Hepatocyte (in vitro differentiated cells): ENCODE measurements at regions not wholly inside any gene's neighbourhood (a gene's known extent, or its start where the extent isn't known, plus 50 kb on each side); places are given as distances from the start of the nearest gene placed in this dataset.

Source experiments
- EZH2 ChIP-seq: fragments of 200-600 bp; sonication (generic); IDR thresholded peaks from 2 replicates; pipeline ENCODE4 v1.6.1; 2016; ENCODE audit warnings: antibody characterized with exemption, mild to moderate bottlenecking, borderline replicate concordance
- EZH2phosphoT487 ChIP-seq: fragments of 200-600 bp; sonication (generic); IDR thresholded peaks from one replicate; pipeline ENCODE4 v1.6.1; 2018; ENCODE audit warnings: antibody characterized with exemption, mild to moderate bottlenecking, low read depth, moderate library complexity; ENCODE audit not compliant: unreplicated experiment, severe bottlenecking
- TF ChIP-seq, protein P1 (sequence below): fragments of 200-600 bp; sonication (generic); IDR thresholded peaks from 2 replicates; pipeline ENCODE4 v1.5.1; 2016; ENCODE audit warnings: antibody characterized with exemption, mild to moderate bottlenecking; ENCODE audit not compliant: poor library complexity

GRCh38 chrX:144791298-144791697 lies 456.0 kb upstream of the SPANXN1 start:
- TF ChIP-seq EZH2phosphoT487 = no peak
- TF ChIP-seq, protein P1, sequence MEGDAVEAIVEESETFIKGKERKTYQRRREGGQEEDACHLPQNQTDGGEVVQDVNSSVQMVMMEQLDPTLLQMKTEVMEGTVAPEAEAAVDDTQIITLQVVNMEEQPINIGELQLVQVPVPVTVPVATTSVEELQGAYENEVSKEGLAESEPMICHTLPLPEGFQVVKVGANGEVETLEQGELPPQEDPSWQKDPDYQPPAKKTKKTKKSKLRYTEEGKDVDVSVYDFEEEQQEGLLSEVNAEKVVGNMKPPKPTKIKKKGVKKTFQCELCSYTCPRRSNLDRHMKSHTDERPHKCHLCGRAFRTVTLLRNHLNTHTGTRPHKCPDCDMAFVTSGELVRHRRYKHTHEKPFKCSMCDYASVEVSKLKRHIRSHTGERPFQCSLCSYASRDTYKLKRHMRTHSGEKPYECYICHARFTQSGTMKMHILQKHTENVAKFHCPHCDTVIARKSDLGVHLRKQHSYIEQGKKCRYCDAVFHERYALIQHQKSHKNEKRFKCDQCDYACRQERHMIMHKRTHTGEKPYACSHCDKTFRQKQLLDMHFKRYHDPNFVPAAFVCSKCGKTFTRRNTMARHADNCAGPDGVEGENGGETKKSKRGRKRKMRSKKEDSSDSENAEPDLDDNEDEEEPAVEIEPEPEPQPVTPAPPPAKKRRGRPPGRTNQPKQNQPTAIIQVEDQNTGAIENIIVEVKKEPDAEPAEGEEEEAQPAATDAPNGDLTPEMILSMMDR = no peak
- no peak for TF ChIP-seq EZH2
